ENCODE measurements at regions not wholly inside any gene's neighbourhood (a gene's known extent, or its start where the extent isn't known, plus 50 kb on each side); places are given as distances from the start of the nearest gene placed in this dataset.

- TF ChIP-seq CTCF (IDR thresholded peaks at IDR 0.05) (no peak), POLR2AphosphoS5 (IDR thresholded peaks at IDR 0.05) (no peak)
These were observed 916.1 kb upstream of the POT1 start for GRCh38 chr7:125845686-125846085.
